Glutamatergic neuron (in vitro differentiated cells): ENCODE measurements at regions not wholly inside any gene's neighbourhood (a gene's known extent, or its start where the extent isn't known, plus 50 kb on each side); places are given as distances from the start of the nearest gene placed in this dataset.

ENCODE experiments used
- DNase-seq: peaks from one replicate; pipeline ENCODE4 v3.0.0; 2022
- H3K27ac Mint-ChIP-seq: one replicate; pipeline ENCODE4 v1.8.0; 2020; ENCODE audit warnings: mild to moderate bottlenecking, mixed read lengths, inconsistent platforms; ENCODE audit not compliant: unreplicated experiment
- H3K27me3 Mint-ChIP-seq: one replicate; pipeline ENCODE4 v1.8.0; 2020; ENCODE audit warnings: mild to moderate bottlenecking, moderate library complexity, mixed read lengths, inconsistent platforms; ENCODE audit not compliant: unreplicated experiment
- H3K36me3 Mint-ChIP-seq: one replicate; pipeline ENCODE4 v1.8.0; 2020; ENCODE audit warnings: mild to moderate bottlenecking, mixed read lengths, inconsistent platforms; ENCODE audit not compliant: unreplicated experiment
- H3K4me1 Mint-ChIP-seq: one replicate; pipeline ENCODE4 v1.8.0; 2020; ENCODE audit warnings: mild to moderate bottlenecking, low read depth, mixed read lengths, inconsistent platforms; ENCODE audit not compliant: unreplicated experiment
- H3K4me3 Mint-ChIP-seq: one replicate; pipeline ENCODE4 v1.8.0; 2020; ENCODE audit warnings: mild to moderate bottlenecking, mixed read lengths, inconsistent platforms; ENCODE audit not compliant: unreplicated experiment
- H3K9me3 Mint-ChIP-seq: one replicate; pipeline ENCODE4 v1.8.0; 2020; ENCODE audit warnings: mild to moderate bottlenecking, moderate library complexity, mixed read lengths, inconsistent platforms; ENCODE audit not compliant: unreplicated experiment
- TF ChIP-seq, protein P1 (sequence below): fragments of 200-600 bp; sonication (generic); IDR thresholded peaks from one replicate; pipeline ENCODE4 v1.5.0; 2021; ENCODE audit not compliant: partially characterized antibody, unreplicated experiment

DNA sequence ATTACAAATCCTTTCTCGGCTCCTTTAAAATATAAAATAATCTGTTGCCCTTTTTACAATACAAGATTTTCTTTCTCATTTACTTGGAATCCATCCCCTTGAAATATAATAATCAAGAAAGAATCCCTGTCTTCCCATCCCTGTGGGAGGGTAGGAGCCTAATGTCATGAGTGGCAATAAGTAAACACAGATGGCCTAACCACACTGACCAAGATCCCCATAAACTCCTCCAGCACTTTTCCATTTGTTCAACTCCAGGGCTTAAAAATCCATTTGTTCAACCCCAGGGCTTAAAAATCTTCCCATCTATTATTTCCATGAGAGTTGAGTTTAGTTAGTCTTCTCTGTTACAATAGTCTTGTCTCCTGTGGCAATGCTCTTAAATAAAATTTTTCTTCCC, 297.6 kb downstream of the CDH7 start:
- no peak overlapping the region for H3K4me3 Mint-ChIP-seq
- no peaks in the 10 kb centered on the region for H3K9me3 Mint-ChIP-seq
- H3K4me1 Mint-ChIP-seq, result peaks cover 14% of the 10 kb centered on the region
- H3K36me3 Mint-ChIP-seq, result no peaks in the 10 kb centered on the region
- peak overlapping the region; percentile 79 for H3K27ac Mint-ChIP-seq
- TF ChIP-seq, protein P1, sequence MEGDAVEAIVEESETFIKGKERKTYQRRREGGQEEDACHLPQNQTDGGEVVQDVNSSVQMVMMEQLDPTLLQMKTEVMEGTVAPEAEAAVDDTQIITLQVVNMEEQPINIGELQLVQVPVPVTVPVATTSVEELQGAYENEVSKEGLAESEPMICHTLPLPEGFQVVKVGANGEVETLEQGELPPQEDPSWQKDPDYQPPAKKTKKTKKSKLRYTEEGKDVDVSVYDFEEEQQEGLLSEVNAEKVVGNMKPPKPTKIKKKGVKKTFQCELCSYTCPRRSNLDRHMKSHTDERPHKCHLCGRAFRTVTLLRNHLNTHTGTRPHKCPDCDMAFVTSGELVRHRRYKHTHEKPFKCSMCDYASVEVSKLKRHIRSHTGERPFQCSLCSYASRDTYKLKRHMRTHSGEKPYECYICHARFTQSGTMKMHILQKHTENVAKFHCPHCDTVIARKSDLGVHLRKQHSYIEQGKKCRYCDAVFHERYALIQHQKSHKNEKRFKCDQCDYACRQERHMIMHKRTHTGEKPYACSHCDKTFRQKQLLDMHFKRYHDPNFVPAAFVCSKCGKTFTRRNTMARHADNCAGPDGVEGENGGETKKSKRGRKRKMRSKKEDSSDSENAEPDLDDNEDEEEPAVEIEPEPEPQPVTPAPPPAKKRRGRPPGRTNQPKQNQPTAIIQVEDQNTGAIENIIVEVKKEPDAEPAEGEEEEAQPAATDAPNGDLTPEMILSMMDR, result no peak
- H3K27me3 Mint-ChIP-seq, result no peaks in the 10 kb centered on the region
- no peak for DNase-seq

DNA sequence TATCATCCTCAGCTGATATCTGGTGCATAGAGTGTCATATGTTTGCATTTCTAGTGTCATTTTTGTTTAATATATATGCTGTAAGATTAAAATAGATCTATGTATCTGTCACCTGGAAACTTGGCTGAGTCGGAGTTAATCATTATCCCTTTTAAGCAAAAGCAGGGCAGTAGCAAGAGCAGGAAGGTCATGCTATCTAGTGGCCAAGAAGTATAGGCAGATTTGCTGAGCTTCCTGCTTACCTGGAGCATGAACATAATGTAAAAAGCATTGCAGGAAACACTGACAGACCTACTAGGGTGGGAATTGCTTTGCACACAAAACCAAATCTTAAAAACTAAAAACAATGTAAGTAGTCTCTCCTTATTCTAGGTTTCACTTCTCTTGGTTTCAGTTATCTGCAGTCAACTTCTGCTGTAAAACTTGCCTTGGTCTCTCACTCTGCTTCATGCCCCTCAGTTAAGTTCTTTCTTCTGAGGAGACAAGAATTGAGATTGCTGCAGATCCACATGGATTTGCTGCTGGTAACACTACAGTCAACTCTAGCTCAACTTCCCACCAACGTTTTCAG, 295.3 kb downstream of the CDH7 start:
- Mint-ChIP-seq H3K27me3 (no peaks in the 10 kb centered on the region), H3K9me3 (no peaks in the 10 kb centered on the region), H3K36me3 (no peaks in the 10 kb centered on the region), H3K4me3 (no peak overlapping the region), H3K27ac (no peak overlapping the region), H3K4me1 (peaks cover 12% of the 10 kb centered on the region)
- no peak for DNase-seq
- TF ChIP-seq, protein P1, result no peak

DNA sequence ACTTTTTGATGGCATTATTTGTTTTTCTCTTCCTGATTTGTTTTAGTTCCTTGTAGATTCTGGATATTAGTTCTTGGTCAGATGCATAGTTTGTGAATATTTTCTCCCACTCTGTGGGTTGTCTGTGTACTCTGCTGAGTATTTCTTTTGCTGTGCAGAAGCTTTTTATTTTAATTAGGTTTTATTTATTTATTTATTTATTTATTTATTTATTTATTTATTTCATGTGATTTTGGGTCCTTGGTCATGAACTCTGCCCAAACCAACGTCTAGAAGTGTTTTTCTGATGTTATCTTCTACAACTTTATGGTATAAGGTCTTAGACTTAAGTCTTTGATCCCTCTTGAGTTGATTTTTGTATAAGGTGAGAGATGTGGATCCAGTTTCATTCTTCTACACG, 292.2 kb downstream of the CDH7 start:
- TF ChIP-seq, protein P1, result no peak
- Mint-ChIP-seq H3K36me3 (no peaks in the 10 kb centered on the region), H3K27me3 (no peaks in the 10 kb centered on the region), H3K4me1 (no peaks in the 10 kb centered on the region), H3K4me3 (no peak overlapping the region), H3K9me3 (no peaks in the 10 kb centered on the region), H3K27ac (no peak overlapping the region)
- no peak for DNase-seq

DNA sequence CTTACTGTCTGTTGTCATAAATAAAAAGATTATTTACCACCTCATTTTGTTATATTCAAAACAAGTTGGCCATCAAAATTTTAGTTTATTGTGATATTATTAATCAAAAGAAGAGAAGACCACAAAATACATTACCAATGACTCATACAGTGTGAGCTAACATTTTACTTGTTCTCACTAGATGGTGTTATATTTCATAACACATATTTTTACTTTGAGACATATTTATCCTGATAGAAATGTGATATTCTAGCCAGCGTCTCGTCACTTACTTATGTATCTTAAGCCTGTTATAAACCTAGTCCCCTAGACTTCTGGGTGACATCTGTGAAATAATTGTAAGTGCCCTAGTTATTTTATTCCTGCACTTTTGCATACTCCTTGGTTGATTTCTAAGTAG, 263.2 kb downstream of the CDH7 start:
- Mint-ChIP-seq H3K36me3 (no peaks in the 10 kb centered on the region), H3K4me3 (no peak overlapping the region), H3K9me3 (no peaks in the 10 kb centered on the region), H3K4me1 (peaks cover 2% of the 10 kb centered on the region), H3K27ac (no peak overlapping the region), H3K27me3 (no peaks in the 10 kb centered on the region)
- TF ChIP-seq, protein P1, result no peak
- no peak for DNase-seq

DNA sequence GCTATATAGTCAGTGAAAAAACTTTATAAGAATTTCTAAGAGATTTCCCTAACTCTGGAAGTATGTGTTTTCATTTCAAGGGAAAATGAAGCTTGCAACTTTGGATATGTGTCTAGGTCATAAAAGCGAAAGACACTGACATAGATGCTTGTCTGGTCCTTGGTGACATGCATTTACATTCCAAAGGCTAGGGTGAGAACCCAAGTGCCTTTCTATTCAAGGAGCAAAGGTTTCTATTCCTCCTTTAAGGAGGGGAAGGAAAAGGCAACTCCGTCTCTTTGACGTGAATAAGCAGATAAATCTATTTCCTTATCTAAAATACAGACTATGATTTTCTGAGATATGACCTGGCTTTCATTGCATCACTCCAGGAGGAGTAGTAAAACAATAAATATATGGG, 261.1 kb downstream of the CDH7 start:
- H3K9me3 Mint-ChIP-seq, result no peaks in the 10 kb centered on the region
- H3K27me3 Mint-ChIP-seq, result no peaks in the 10 kb centered on the region
- H3K4me1 Mint-ChIP-seq, result no peaks in the 10 kb centered on the region
- no peak for DNase-seq
- TF ChIP-seq, protein P1, result no peak
- no peak overlapping the region for H3K27ac Mint-ChIP-seq
- no peaks in the 10 kb centered on the region for H3K36me3 Mint-ChIP-seq
- H3K4me3 Mint-ChIP-seq, result no peak overlapping the region
